ENCODE measurements at regions not wholly inside any gene's neighbourhood (a gene's known extent, or its start where the extent isn't known, plus 50 kb on each side); places are given as distances from the start of the nearest gene placed in this dataset.
"Not testable (repeated sequence)": the region's sequence is repeated elsewhere in the genome, so short reads cannot be mapped to it uniquely, and the experiment has no call there.

- Mint-ChIP-seq H3K4me3 (ENCODE audit: unreplicated experiment) (no peak overlapping the region), H3K27me3 (ENCODE audit: unreplicated experiment) (no peaks in the 10 kb centered on the region), H3K36me3 (ENCODE audit: unreplicated experiment) (no peaks in the 10 kb centered on the region), H3K9me3 (ENCODE audit: unreplicated experiment) (no peaks in the 10 kb centered on the region), H3K4me1 (ENCODE audit: low read depth, unreplicated experiment) (peaks cover 30% of the 10 kb centered on the region), H3K27ac (ENCODE audit: unreplicated experiment) (no peak overlapping the region)
- no peak for TF ChIP-seq CTCF (IDR thresholded peaks at IDR 0.05; ENCODE audit: partially characterized antibody, unreplicated experiment)
- DNase-seq = no peak
These were observed 97.2 kb downstream of the KDR start for GRCh38 chr4:55028196-55028595.

- H3K27me3 Mint-ChIP-seq (ENCODE audit: unreplicated experiment) = no peaks in the 10 kb centered on the region
- H3K9me3 Mint-ChIP-seq (ENCODE audit: unreplicated experiment) = no peaks in the 10 kb centered on the region
- peaks cover 25% of the 10 kb centered on the region for H3K4me1 Mint-ChIP-seq (ENCODE audit: low read depth, unreplicated experiment)
- no peak overlapping the region for H3K27ac Mint-ChIP-seq (ENCODE audit: unreplicated experiment)
- H3K36me3 Mint-ChIP-seq (ENCODE audit: unreplicated experiment) = no peaks in the 10 kb centered on the region
- no peak for DNase-seq
- TF ChIP-seq CTCF (IDR thresholded peaks at IDR 0.05; ENCODE audit: partially characterized antibody, unreplicated experiment) = no peak
- H3K4me3 Mint-ChIP-seq (ENCODE audit: unreplicated experiment) = no peak overlapping the region
These were observed 97.8 kb downstream of the KDR start for GRCh38 chr4:55027596-55027995.

GRCh38 chr4:55025456-55025855 lies 99.9 kb downstream of the KDR start:
- not testable (repeated sequence) for DNase-seq; H3K9me3 Mint-ChIP-seq (ENCODE audit: unreplicated experiment); H3K27ac Mint-ChIP-seq (ENCODE audit: unreplicated experiment); H3K27me3 Mint-ChIP-seq (ENCODE audit: unreplicated experiment); H3K4me1 Mint-ChIP-seq (ENCODE audit: low read depth, unreplicated experiment); H3K4me3 Mint-ChIP-seq (ENCODE audit: unreplicated experiment); H3K36me3 Mint-ChIP-seq (ENCODE audit: unreplicated experiment)

GRCh38 chr4:55023030-55023429 lies 102.4 kb downstream of the KDR start:
- no peak for DNase-seq
- TF ChIP-seq CTCF (IDR thresholded peaks at IDR 0.05; ENCODE audit: partially characterized antibody, unreplicated experiment) = no peak
- H3K36me3 Mint-ChIP-seq (ENCODE audit: unreplicated experiment) = no peaks in the 10 kb centered on the region
- H3K27me3 Mint-ChIP-seq (ENCODE audit: unreplicated experiment) = peaks cover 4% of the 10 kb centered on the region
- no peak overlapping the region for H3K27ac Mint-ChIP-seq (ENCODE audit: unreplicated experiment)
- no peaks in the 10 kb centered on the region for H3K9me3 Mint-ChIP-seq (ENCODE audit: unreplicated experiment)
- H3K4me1 Mint-ChIP-seq (ENCODE audit: low read depth, unreplicated experiment) = peaks cover 4% of the 10 kb centered on the region
- H3K4me3 Mint-ChIP-seq (ENCODE audit: unreplicated experiment) = no peak overlapping the region

- no peak overlapping the region for H3K27ac Mint-ChIP-seq (ENCODE audit: unreplicated experiment)
- TF ChIP-seq CTCF (IDR thresholded peaks at IDR 0.05; ENCODE audit: partially characterized antibody, unreplicated experiment) = no peak
- H3K4me1 Mint-ChIP-seq (ENCODE audit: low read depth, unreplicated experiment) = peaks cover 10% of the 10 kb centered on the region
- DNase-seq = no peak
- H3K9me3 Mint-ChIP-seq (ENCODE audit: unreplicated experiment) = no peaks in the 10 kb centered on the region
- no peak overlapping the region for H3K4me3 Mint-ChIP-seq (ENCODE audit: unreplicated experiment)
- H3K27me3 Mint-ChIP-seq (ENCODE audit: unreplicated experiment) = peaks cover 4% of the 10 kb centered on the region
- H3K36me3 Mint-ChIP-seq (ENCODE audit: unreplicated experiment) = no peaks in the 10 kb centered on the region
These were observed 104.2 kb downstream of the KDR start for GRCh38 chr4:55021214-55021613.

GRCh38 chr4:55020131-55020530 lies 105.3 kb downstream of the KDR start:
- Mint-ChIP-seq H3K27me3 (ENCODE audit: unreplicated experiment) (peaks cover 4% of the 10 kb centered on the region), H3K4me1 (ENCODE audit: low read depth, unreplicated experiment) (peaks cover 14% of the 10 kb centered on the region), H3K9me3 (ENCODE audit: unreplicated experiment) (peaks cover 2% of the 10 kb centered on the region), H3K27ac (ENCODE audit: unreplicated experiment) (no peak overlapping the region), H3K4me3 (ENCODE audit: unreplicated experiment) (no peak overlapping the region), H3K36me3 (ENCODE audit: unreplicated experiment) (no peaks in the 10 kb centered on the region)
- TF ChIP-seq CTCF (IDR thresholded peaks at IDR 0.05; ENCODE audit: partially characterized antibody, unreplicated experiment) = no peak
- DNase-seq = no peak

Data from glutamatergic neuron (in vitro differentiated cells).